NCI-H2081 (cell line): ENCODE measurements at regions not wholly inside any gene's neighbourhood (a gene's known extent, or its start where the extent isn't known, plus 50 kb on each side); places are given as distances from the start of the nearest gene placed in this dataset.

ENCODE experiments used
- DNase-seq, 2 experiments: peaks; one replicate each; lab custom pipeline; 2025; lab: John Stamatoyannopoulos, UW

DNA sequence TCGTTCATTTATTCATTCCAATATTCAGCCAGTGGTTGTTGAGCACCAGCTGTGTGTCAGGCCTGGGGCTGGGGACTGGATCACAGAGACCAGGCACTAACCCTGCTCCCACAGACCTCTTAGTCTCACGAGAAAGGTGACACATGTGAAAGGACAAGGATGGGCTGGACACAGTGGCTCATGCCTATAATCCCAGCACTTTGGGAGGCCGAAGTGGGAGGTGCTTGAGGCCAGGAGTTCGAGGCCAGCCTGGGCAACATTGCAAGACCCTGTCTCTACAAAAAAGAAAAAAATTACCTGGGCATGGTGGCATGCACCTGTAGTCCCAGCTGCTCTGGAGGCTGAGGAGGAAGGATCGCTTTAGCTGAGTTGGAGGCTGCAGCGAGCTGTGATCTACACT lies 105.9 kb upstream of the SDK1 start:
- DNase-seq, result no peak

DNA sequence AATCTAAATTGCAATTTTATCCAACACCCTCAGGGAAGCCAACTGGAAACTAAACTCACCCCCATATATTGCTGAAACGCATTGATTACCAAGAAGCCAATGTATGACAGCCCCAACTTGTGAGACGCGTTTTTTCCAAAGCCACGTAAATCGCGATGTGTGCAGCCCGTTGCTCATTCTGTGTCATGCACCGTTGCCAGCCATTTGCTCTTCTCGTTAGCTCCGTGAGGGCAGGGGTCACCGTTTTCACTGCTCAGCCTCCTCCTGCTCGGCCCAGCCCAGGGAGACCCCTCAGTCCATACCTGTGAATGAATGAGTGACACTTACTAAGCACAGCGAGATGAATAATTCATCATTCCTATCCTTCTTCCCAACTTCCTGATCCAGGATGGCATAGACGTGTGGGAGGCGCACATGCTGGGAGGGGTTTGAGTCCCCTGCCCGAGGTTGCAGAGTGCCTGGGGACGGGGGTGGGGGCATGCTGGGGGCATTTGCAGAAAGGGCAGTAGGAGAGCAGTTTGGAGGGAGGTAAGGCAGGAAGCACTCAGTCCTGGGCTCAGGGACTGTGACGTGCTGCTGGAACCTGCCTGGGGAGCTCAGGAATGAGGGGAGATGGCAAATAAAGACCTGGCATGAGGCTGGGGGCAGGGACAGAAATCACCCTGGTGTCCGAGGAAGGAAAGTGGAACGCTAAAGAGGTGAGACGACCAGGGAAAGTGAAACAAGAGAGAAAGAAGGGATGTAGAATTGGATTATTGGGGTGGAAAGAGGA lies 104.2 kb upstream of the SDK1 start:
- no peak for DNase-seq

- no peak for DNase-seq
Observed at GRCh38 chr7:3197567-3198213, 103.4 kb upstream of the SDK1 start.

- DNase-seq, result no peak
Observed at GRCh38 chr7:3198316-3198715, 102.7 kb upstream of the SDK1 start.

DNA sequence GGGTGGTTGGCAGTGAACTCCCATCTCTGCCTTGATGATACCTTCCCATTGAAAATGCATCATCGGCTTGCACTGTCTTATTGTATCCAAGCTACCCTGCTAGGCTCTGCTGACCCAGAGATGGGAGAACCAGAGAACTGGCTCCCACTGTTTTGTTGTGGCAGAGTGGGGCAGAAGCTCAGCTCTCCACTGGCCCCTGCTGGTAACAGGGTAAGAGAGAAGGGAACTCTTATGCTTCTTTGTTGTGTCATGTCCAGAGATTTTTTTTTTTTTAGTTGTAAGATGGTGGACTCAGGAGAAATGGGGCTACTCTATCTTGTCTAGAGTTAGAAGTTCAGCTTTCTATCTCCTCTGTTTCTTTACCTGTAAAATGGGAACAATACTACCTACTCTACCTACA lies 100.5 kb upstream of the SDK1 start:
- DNase-seq, result peak in 1 of 2 experiments; percentile 22

DNA sequence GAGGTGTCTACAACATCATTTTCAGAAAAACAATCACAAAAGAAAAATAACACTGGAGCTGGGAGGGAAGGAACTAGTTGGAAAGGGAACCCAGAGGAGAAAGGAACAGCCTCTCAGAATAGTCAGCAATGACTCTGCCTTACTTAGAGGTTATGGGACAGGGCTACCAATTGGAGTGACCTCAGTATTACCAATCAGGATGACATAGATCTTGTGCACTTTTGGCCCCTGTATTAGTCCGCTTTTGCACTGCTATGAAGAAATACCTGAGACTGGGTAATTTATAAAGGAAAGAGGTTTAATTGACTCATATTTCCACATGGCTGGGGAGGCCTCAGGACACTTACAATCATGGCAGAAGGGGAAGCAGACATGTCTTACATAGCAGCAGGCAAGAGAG lies 99.7 kb upstream of the SDK1 start:
- DNase-seq, result no peak

DNA sequence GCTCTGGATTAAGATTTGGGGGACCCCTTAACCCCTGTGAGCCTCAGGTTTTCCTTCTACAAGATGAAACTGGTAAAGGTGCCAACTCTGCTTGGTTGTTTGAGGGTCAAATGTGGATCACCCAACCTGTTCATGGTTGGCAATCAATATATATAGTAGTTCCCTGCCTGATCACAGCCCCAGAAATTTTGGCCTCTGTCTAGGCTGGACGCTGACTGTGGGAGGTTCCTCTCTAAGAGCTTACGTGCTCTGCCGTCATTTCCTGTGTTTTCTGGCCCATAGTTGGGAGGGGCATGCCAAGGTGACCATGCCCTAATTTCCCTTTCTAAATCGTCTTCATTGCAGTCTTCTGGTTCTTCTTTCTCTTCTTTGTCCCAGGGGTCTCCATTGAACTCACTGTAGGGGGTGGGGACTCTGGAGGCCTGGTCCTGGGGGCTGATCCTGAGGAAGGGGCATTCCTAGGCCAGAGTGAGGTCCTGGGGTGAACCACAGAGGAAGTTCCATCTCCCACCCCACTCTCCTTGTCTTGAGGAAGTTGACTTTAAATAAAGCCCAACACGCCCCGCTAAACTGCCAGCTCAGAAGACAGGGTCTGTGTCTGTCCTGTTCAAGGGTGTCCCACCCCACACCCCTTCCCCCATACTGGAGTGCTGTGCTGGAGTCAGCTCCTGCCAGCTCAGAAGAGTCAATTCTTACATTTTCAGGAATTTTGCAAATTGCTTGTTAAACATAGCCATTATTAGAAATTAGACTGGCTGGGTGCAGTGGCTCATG lies 98.9 kb upstream of the SDK1 start:
- DNase-seq, result no peak

DNA sequence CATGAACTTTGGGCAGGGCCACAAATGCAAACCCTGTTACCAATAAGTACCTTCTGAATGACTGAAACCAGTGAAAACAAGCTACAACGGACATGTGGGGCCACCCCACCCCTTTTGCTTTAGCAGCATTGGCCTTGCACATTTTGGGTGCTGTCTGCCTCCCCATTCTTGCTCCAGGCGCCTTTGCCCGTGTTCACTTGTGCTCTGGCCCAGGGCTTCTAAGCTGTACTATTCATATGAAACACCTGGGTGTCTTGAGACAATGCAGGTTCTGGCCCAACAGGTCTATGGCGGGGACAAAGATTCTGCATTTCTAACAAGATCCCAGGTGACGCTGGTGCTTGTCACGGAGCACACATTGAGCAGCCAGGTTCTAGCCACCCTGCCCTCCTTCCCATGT lies 96.5 kb upstream of the SDK1 start:
- no peak for DNase-seq

DNA sequence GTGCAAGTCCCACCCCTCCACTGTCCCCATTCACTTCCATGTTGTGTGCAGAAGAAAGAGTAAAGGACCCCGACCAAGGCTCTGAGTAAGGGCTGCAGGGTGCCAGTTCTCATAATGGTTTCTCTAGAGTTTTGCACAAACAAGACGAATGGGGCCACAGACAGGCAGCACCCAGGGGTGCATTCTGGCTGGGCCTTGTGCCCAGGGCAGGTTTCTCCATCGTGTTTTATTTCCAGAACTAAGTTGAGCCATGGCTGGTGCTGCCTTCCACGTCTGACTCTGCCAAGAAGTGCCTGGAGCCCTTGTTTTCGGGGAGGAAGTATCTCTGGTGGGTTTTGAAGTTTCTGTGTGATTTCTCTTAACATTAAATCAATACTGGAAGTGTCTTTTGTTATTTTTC lies 95.0 kb upstream of the SDK1 start:
- no peak for DNase-seq

- DNase-seq, result no peak
Observed at GRCh38 chr7:3206771-3207191, 94.3 kb upstream of the SDK1 start.

DNA sequence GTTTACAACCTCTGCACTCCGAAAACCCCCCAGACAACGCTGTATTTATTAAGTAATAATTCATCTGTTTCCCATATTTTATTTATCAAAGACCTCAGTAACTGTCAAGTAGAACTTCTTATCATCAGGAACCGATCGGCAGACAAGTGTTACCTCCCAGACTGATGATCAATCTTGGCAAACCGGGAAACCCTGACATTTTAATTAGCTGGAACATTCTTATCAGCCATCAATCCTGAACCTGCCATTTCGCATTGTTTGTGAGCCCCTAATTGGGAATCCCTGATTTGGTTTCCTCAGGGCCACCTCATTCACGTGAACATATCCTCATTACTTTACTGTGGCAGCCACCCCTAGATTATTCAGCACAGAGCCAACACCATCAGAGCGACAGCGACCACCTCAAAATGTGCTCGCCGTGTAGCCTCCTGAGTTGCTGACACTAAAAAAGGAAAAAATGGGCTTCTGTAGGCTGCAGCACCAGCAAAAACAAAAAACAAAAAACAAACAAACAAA lies 93.6 kb upstream of the SDK1 start:
- no peak for DNase-seq

DNA sequence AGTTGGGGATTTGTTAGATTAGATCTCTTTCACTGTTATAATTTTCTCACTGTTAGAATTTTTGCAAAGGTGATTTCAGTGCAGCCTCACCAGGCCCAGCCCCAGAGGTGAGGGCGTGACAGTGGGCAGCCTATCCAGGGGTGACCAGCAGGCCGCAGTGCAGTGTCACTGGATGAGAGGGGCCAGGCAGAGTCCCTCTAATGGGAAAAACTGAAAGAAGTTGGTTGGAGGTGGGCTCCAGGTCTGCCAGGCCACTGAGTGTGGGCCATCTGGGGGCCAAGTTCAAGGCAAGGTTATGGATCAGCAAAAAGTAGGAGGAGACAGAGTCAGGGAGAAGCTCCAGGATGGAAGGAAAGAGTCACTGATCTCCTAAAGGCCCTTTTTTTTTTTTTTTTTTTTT lies 90.5 kb upstream of the SDK1 start:
- no peak for DNase-seq

GRCh38 chr7:3214090-3214413 lies 87.0 kb upstream of the SDK1 start:
- DNase-seq, result no peak

- no peak for DNase-seq
Observed at GRCh38 chr7:3215624-3216585, 85.1 kb upstream of the SDK1 start.

DNA sequence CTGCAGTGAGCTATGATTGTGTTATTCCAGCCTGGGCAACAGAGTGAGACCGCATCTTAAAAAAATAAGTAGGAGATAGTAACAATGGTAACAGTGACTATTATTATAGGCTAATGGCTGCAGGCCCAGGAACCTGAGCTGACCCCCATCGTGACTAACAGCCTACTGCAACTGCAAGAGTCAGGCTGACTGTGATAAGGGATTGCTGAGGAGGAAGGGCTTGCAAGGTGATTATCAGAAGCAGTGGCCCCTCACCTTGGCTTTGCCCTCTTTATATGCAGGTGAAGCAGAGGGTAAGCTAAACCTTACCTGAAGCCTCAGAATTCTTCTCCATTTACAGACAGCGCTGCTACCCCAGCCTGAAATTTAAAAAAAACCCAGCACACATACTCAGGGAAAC lies 83.9 kb upstream of the SDK1 start:
- DNase-seq, result no peak

GRCh38 chr7:3218411-3219225 lies 82.4 kb upstream of the SDK1 start:
- no peak for DNase-seq

DNA sequence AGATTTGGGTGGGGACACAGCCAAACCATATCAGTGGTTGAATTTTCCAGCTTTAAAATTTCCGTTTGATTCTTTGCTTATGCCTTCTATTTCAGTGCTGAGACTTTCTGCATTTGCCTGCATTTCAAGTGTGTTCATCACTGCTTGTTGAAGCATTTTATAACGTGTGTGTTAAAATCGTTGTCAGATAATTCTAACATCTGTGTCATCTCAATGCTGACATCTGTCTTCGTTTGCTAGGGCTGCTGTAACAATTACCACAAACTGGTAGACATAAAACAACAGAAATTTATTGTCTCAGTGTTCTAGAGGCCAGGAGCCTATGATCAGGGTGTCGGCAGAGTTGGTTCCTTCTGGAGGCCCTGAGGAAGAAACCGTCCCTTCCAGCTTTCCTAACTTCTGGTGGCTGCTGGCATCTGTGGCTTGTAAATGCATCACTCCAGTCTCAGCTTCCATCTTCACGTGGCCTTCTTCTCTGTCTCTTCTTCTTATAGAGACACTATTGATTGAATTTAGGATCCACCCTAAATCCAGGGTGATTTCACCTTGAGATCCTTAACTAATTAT lies 71.1 kb upstream of the SDK1 start:
- no peak for DNase-seq

DNA sequence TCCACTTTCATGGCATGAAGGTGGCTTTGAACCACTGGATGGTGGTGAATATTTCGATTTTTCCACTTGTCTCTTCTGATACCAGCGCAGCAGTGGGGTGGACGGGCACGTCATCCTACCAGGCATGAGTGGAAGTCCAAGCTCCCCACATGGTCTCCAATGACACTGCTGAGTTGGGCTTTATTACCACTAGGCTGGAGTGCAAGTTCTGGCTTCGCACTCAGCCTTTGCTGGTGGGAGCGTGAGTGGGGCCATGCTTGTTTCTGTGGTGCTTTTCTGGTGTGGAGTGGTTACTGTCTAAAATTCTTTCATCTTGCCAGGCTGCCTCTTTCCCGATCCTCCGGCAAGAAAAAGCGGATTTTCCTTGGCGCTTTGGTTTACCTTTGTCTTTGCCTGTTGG lies 70.1 kb upstream of the SDK1 start:
- DNase-seq, result no peak

- no peak for DNase-seq
Observed at GRCh38 chr7:3232228-3232627, 68.8 kb upstream of the SDK1 start.

DNA sequence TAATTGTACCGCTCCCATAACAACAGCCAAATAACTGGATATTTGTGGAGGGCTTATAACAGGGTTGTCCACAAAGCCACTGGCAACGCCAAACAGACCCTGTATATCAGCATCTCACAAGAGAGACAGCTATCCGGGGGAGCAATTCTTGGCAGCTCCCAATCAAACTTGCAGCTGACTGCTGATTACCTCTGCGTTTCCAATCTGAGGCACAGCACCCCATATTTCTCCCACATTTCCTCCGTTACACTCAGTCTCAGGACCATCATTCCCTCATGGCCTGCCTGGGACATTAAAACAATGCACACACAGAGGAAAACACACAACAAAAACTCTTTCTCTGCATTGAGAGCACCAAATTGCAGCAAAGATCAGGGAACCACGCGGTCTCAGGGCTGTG lies 67.8 kb upstream of the SDK1 start:
- DNase-seq, result no peak

- DNase-seq, result no peak
Observed at GRCh38 chr7:3234051-3234450, 67.0 kb upstream of the SDK1 start.
